Endothelial cell (in vitro differentiated cells): ENCODE measurements at regions not wholly inside any gene's neighbourhood (a gene's known extent, or its start where the extent isn't known, plus 50 kb on each side); places are given as distances from the start of the nearest gene placed in this dataset.

ENCODE experiments used
- DNase-seq: peaks from one replicate; pipeline ENCODE4 v3.0.0; 2021; ENCODE audit warnings: low spot score
- H3K27ac Mint-ChIP-seq: one replicate; pipeline ENCODE4 v1.8.0; 2021; ENCODE audit warnings: mixed read lengths, inconsistent platforms; ENCODE audit not compliant: unreplicated experiment
- H3K27me3 Mint-ChIP-seq: one replicate; pipeline ENCODE4 v1.8.0; 2021; ENCODE audit warnings: mild to moderate bottlenecking, moderate library complexity, mixed read lengths, inconsistent platforms; ENCODE audit not compliant: unreplicated experiment
- H3K36me3 Mint-ChIP-seq: one replicate; pipeline ENCODE4 v1.8.0; 2021; ENCODE audit warnings: mild to moderate bottlenecking, low read depth, mixed read lengths, inconsistent platforms; ENCODE audit not compliant: unreplicated experiment
- H3K4me1 Mint-ChIP-seq: one replicate; pipeline ENCODE4 v1.8.0; 2021; ENCODE audit warnings: mild to moderate bottlenecking, mixed read lengths, inconsistent platforms; ENCODE audit not compliant: unreplicated experiment
- H3K4me3 Mint-ChIP-seq: one replicate; pipeline ENCODE4 v1.8.0; 2021; ENCODE audit warnings: mild to moderate bottlenecking, mixed read lengths, inconsistent platforms; ENCODE audit not compliant: unreplicated experiment
- H3K9me3 Mint-ChIP-seq: one replicate; pipeline ENCODE4 v1.8.0; 2021; ENCODE audit warnings: mixed read lengths, inconsistent platforms; ENCODE audit not compliant: unreplicated experiment
- TF ChIP-seq, protein P1 (sequence below): fragments of 200-600 bp; sonication (generic); IDR thresholded peaks from one replicate; pipeline ENCODE4 v1.5.0; 2021; ENCODE audit warnings: antibody characterized with exemption; ENCODE audit not compliant: unreplicated experiment

DNA sequence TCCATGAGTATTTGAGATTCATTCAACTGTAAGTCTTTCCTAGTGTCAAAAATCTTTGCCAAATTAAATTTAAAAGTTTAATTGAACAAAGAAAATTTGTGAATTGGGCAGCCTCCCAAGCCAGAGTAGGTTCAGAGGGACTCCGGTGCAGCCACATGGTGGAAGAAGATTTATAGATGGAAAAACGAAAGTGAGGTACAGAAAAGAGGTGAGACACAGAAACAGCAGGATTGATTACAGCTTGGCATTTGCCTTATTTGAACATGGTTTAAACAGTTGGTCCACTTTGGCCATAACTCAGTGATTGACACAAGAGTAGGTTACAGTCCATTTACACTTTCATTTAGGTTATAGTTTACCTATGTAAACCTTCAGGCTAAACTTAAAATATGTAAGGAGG lies 465.8 kb downstream of the ARL4A start:
- Mint-ChIP-seq H3K36me3 (no peaks in the 10 kb centered on the region), H3K27ac (no peak overlapping the region), H3K4me1 (no peaks in the 10 kb centered on the region), H3K9me3 (no peaks in the 10 kb centered on the region), H3K27me3 (no peaks in the 10 kb centered on the region), H3K4me3 (no peak overlapping the region)
- TF ChIP-seq, protein P1, sequence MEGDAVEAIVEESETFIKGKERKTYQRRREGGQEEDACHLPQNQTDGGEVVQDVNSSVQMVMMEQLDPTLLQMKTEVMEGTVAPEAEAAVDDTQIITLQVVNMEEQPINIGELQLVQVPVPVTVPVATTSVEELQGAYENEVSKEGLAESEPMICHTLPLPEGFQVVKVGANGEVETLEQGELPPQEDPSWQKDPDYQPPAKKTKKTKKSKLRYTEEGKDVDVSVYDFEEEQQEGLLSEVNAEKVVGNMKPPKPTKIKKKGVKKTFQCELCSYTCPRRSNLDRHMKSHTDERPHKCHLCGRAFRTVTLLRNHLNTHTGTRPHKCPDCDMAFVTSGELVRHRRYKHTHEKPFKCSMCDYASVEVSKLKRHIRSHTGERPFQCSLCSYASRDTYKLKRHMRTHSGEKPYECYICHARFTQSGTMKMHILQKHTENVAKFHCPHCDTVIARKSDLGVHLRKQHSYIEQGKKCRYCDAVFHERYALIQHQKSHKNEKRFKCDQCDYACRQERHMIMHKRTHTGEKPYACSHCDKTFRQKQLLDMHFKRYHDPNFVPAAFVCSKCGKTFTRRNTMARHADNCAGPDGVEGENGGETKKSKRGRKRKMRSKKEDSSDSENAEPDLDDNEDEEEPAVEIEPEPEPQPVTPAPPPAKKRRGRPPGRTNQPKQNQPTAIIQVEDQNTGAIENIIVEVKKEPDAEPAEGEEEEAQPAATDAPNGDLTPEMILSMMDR, result no peak
- DNase-seq, result no peak

DNA sequence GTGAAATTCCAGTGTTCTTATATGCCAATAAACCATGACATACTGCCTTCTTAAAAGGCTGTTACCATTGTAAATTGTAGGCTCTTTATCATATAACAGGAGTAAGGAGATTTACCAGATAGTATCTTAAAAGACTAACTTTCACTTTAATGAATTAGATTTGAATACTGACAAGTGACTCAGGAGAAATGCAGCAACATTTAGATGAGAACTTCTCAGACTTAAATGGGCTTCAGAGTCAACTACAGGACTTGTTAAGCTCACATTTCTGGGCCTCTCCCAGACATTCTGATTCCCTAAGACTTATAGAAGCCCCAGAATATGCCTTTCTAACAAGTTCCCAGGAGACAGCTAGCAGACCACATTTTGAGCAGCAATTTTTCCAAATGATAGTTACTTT lies 466.3 kb downstream of the ARL4A start:
- H3K27me3 Mint-ChIP-seq, result no peaks in the 10 kb centered on the region
- no peaks in the 10 kb centered on the region for H3K9me3 Mint-ChIP-seq
- H3K36me3 Mint-ChIP-seq, result no peaks in the 10 kb centered on the region
- no peak overlapping the region for H3K27ac Mint-ChIP-seq
- no peak overlapping the region for H3K4me3 Mint-ChIP-seq
- TF ChIP-seq, protein P1, result no peak
- H3K4me1 Mint-ChIP-seq, result no peaks in the 10 kb centered on the region
- no peak for DNase-seq

DNA sequence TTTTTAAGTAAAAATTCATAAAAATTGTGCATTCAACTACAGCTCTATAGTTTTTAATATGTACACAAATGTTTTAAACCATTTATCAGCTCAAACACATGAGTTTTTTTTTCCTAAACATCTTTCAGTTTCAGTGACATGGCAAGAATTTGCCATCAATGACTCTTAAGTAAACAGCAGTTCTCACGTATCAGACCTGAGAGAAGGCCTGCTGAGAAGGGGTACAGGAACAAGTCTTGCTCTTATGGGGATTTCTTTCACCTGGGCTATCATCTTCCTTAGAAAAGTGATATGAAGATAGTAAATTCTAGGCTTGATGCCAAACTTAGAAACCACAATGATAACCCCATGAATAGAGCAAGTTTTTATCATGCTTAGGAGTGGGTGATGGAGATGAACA lies 467.8 kb downstream of the ARL4A start:
- Mint-ChIP-seq H3K27me3 (no peaks in the 10 kb centered on the region), H3K4me3 (no peak overlapping the region), H3K36me3 (no peaks in the 10 kb centered on the region), H3K9me3 (no peaks in the 10 kb centered on the region), H3K4me1 (no peaks in the 10 kb centered on the region), H3K27ac (no peak overlapping the region)
- no peak for DNase-seq
- TF ChIP-seq, protein P1, result no peak

DNA sequence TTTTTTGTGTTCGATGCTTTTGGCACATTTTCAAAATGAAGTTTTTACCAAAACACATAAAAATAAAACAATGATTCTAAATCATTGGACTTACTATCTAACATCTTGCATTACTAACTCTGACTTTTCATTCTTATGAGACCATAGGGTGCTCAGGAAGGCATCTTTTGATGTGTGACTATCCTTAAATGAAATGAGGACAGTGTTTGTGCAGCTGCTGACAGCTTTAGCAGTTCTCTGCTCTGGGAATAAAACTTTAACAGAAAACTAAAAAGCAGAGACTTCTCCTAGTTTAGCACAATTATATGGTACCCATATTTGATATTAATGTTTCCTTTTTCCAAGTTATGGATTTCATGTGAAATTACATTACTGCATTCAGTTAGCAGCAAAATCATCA lies 471.6 kb downstream of the ARL4A start:
- Mint-ChIP-seq H3K27me3 (no peaks in the 10 kb centered on the region), H3K27ac (no peak overlapping the region), H3K9me3 (no peaks in the 10 kb centered on the region), H3K4me1 (no peaks in the 10 kb centered on the region), H3K4me3 (no peak overlapping the region), H3K36me3 (no peaks in the 10 kb centered on the region)
- DNase-seq, result no peak
- TF ChIP-seq, protein P1, result no peak

DNA sequence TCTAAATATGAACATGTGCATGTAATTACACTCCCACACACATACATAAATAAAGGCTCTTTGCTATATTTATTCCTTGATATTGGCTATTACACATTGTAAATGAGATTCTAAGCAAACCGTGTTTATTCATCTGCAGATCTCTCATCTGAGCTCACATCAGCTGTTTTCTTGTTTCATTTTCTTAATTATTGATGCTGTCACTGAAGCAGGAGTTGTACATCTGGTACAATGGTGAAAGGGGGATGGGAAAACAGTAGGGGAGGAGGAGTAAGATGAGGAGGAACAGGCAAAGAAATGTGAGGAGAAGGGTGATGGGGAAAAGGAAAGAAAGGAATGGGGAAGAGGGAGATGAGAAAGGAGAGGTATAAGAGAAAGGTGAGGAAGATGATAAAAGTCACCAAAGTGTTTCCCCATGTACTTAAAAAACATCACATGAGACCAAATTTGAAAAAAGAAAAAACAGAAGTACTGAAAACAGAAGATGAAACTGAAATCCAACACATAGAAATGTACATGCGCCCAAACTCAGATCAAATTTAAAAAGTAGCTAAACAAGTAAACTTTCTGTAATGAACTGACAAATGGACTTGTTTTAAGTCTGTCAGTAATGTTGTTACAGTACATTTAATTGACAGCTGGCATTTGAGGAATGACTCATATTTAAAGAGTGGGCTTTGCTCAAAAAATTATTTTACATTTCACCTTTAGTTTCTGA lies 472.2 kb downstream of the ARL4A start:
- Mint-ChIP-seq H3K4me1 (no peaks in the 10 kb centered on the region), H3K27ac (no peak overlapping the region), H3K9me3 (no peaks in the 10 kb centered on the region), H3K27me3 (no peaks in the 10 kb centered on the region), H3K36me3 (no peaks in the 10 kb centered on the region), H3K4me3 (no peak overlapping the region)
- TF ChIP-seq, protein P1, result no peak
- no peak for DNase-seq
